NAMALWA (cell line): ENCODE measurements at regions not wholly inside any gene's neighbourhood (a gene's known extent, or its start where the extent isn't known, plus 50 kb on each side); places are given as distances from the start of the nearest gene placed in this dataset.
A peak's percentile ranks its signal among the peaks of the same experiment; 100 is the strongest.

ENCODE experiments used
- DNase-seq: peaks from one replicate; pipeline ENCODE4 v3.0.0-alpha.2; 2015; ENCODE audit warnings: low spot score

DNA sequence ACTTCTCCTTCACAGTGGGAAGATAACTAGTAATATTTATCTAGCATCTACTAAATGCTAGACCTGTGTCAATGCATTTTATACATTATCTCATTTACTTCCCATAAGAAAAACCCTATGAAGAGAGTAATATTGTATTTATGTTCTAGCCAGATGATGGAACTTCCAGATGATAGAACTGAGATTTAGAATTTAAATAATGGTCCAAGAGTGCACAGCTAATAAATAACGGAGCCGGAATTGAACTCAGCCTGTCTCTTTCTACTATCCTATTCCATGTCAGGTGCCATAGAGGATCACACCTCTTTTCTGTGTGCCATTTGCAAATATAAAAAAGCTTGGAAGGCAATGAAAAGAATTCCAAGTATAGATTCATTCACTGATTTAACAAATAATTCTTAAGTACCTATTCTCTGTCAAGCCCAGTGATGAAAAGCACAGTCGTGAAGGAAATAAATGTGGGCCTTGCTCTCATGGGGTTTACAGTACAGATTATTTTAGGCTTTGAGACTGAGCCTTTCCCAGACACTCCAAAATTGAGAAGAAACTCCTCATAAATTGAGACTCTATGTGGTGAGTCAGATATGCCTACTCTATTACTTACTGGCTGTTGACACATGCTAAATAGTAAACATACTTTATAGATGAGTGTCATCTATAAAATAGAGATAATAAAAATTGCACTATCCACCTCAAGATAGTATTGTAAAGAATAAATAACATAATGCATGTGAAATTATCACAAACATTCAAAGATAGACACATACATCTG lies 378.0 kb upstream of the PRMT6 start:
- DNase-seq = no peak

DNA sequence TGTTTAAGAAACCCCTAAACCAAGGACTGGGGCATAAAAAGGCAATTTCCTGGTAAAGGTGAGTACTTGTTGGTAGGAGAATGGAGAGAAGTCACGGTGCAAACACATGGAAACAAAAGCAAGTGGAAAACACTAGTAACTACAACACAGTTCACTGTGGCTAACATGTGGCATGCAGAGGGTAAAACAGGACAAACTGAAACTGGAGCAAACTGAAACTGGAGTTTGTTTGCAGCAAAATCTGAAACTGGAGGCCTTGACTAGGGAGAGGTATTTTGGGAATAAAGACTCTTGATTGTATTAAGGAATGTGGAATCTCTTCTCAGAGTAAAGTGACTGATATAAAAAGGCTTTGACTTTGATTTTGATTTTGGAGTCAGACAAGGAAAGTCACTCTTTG lies 376.3 kb upstream of the PRMT6 start:
- DNase-seq = no peak

DNA sequence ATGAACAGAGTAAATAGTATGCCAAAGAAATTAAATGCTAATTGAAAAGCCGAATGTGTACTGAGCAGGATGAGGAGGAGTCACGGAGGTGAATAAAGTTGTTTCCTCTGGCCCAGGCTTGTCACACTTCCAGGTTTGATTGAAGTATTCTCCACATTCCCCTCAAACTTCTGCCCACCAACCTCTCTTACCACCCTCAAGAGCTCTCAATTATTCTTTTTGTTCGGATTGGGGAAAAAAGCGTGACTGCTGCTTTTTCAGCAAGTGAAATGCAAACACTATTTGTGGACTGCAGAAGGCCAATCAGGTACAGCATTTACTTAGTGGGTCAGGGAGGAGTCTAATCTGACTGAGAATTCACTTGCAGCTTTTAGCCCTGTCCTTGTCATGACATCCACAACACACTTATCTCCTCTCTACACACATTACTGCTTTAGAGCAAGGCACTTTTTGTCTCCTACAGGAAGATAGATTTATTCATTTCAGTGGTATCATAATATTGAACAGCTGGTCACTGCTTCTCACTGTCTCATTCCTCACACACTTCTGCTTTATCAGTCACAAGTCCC lies 375.6 kb upstream of the PRMT6 start:
- no peak for DNase-seq

DNA sequence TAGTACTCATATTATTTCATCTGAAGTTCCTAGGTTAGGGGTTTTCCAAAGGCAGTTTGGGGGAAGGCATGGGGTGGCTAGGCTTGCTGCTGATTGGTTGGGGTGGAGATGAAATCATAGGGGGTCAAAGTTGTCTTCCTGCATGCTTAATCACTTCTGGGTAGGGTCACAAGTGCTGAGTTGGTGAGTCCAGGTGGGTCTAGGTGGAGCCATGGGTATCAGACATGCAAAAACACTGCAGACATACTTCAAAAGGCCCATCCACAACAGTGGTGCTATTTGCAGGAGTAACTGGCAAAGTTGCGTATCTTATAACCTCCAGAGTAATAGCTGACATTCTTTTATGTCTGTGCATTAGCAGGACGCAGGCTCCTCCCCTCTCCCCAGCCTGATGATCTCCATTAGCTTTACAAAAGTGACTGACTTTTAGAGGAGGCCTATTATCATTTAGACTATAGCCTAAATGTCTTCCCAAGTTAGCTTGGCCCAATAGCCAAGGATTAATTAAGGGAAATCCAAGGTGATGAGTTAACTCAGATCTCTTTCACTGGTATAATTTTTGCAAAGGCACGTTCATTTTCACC lies 374.4 kb upstream of the PRMT6 start:
- no peak for DNase-seq

DNA sequence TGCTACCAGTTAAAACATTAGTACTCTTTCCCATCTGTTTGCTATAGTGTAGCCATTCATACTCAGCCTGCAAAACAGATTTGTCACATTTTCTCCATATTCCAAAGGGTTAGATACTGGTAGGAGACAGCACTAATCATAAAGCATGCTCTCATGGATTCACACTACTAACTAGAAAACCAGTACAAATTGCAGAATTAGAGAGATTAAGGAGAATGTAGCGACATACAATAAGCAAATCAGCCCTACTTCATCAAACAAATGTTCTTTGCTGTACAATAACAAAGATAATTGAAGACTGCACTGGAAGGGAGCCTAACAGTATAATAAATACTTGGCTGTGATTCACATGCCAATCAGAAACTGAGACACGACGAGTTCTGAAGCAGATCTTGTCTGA lies 368.0 kb upstream of the PRMT6 start:
- no peak for DNase-seq

DNA sequence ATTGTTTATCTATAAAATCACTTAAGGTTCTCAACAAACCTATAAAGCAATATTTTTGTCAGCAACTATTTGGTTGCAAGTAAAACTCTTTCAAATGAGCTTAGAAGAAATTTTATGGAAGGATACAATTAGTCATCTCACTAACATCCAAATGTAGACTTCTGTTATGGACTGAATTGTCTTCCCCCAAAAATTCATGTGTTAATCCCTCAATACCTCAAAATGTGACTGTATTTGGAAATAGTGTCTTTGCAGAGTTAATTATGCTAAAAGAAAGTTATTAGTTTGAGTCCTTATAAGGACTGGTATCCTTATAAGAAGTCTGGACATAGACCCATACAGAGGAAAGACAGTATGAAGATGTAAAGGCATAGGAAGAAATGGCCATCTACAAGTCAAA lies 357.8 kb upstream of the PRMT6 start:
- no peak for DNase-seq

DNA sequence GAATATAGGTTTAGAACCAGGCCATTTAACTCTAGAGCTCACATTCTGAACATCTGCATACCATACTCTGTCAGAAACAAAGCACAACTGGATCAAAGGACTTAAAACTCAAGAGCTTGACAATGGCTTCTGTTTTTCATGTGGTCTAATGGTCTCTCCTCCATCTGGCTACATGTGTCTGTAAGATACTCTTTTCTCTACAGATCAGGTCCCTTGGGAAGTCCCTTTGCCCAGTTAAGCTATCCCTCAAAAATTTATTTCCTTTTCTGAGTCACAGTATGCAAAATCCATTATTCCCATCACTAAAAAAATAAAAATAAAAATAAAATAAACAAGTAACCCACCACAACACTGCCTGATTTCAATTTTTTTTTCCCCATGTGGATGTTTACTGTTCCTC lies 357.0 kb upstream of the PRMT6 start:
- no peak for DNase-seq

DNA sequence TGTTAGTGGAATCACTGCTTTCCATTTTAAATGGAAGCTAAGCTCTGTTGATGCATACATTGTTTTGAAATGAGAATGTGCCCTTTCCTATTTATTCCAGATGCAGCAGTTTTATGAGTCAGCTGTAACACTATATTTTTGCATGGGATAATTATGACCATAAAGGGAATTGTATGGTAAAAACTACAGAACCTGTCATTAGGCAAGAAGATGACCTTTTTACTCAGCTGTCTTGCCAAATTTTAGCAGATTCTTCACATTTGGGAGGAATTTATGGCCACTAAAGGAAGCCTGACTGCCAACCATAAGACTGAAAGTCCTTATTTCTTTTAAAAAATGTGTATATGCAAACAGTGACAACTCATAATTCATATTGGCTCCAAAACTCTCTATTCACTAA lies 356.3 kb upstream of the PRMT6 start:
- no peak for DNase-seq

DNA sequence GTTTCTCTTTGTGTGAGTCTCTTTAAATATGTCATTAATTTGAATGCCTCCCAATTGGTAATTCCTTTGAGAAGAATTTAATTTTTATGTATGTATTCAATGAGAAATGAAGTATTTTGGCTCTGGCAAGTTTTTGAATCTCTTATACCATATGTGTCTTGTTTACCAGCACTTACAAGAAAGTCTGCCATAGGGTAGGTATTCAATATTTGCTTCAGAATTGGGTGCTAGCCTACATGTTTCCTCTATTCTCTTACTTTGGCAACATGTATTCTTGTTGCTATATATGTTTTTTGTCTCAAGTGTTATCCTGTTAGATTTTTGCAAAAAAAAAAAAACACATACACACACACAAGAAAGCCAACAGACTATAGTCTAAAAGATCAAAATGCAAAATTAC lies 350.5 kb upstream of the PRMT6 start:
- no peak for DNase-seq

DNA sequence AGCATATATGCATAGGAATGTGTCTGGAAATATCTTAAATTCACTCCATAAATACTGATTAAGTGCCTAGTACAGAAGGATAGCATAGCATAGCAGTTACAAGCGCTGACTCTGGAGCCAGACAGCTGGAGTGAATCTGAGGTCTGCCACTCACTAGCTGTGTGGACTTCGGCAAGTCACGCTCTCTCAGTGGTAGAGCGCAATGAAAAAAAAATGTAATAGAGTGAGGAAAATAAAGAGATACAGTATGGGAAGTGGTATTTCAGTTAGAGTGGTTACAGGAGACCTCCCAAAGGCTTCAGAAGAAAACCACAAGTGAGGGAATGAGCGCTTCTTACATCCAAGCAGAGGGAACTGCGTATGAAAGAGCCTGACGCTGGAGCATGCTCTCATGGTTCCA lies 338.9 kb upstream of the PRMT6 start:
- no peak for DNase-seq

DNA sequence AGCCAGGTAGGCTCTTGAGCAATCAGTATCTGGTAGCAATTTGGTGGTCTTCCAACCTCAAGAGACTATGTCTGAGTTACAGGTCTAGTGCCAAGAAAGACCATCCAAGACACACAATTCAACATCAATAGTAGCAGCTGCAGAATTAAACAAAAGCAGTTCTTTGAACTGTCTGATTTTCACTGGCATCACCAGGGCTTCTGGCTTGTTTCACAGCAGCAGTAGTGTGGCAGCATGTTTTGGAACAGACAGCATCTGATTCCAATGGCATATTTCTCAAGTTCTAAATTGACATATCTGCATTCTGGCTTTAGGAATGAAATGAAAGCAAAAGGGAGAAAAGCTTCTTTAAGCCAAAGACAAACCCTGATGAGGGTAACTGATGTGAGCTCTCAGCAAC lies 334.7 kb upstream of the PRMT6 start:
- DNase-seq = no peak

DNA sequence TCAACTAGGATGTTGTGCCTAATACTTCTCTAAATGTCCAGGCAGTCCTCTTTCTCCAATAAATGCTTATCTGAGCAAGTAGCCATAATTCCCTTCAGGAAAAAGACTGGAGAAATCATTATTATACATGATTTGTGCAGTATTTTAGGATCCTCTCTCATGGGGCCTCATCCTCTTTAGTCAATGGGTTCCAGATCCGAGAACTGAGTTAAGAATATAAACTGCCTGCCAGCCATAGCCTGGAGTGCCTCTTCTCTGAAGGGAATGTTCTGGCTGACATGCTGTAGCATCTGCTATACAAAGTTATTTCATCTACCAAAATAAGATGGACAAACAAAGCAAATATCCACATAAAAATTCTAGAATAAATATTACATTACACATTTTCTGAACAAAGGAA lies 334.0 kb upstream of the PRMT6 start:
- DNase-seq = no peak

DNA sequence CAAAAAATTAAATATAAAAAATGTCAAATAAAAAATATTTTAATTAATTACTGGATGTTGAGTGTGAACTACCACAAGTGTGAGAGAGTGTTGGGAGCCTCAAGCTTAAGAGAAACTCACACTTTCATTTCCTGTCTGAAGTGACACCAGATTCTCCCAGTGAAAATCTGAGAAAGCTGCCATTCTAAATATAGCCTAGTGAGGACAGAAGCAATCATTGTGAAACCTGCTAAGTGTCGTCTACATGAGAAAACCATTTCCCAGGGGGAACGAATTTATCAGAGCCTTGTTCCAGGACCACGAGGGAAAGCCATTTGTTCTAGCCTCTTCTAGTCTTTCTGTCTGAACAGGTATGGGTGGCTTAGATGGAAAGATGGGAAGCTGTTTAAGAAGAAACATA lies 329.3 kb upstream of the PRMT6 start:
- DNase-seq = peak; percentile 14

DNA sequence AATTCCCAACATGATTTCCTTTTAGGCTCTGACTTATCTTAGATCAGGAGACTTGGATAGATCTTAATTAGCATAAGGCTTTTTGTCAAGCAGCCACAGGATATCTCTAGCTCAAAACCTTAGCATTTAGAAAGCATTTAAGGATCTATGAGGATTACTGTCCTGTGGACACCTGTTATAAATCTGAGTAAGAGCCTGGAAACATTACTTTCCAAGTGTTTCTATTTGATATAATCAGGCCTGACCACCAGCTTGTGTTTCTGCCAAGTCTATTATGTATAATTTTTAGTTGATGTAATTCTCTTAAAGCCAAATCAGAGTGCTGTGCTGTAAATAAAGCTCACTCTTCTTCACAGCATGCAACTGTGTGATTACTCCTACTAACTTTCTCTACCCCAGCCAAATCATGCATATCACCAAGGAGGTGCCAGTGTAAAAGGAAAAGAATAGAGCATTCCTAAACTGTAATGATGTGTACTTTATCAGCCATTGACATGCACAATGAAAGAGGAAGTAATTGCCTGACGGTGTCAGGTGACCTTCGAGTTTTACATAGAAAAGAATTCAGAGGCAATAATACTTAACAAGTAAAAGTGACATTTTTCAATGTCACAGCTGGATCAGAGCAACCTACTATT lies 309.9 kb upstream of the PRMT6 start:
- DNase-seq = peak; percentile 5

DNA sequence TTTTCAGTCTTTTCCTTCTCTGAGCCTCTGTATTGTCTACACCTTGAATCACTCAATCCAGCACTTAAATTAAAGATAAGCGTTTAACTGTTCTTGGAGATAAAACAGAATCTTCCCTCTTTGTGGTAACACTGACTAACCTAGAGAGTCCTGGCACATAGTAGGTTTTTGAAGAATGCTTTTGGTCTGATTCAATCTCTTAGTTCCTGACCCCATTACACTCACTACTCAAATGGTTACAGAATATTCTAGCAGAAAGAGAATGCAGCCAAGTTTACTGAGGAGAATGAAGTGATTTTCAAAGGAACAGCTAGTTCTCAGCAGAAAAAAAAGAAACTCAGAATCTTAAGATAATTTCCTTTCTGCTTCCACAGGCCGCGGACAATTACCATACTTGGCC lies 309.2 kb upstream of the PRMT6 start:
- DNase-seq = no peak

DNA sequence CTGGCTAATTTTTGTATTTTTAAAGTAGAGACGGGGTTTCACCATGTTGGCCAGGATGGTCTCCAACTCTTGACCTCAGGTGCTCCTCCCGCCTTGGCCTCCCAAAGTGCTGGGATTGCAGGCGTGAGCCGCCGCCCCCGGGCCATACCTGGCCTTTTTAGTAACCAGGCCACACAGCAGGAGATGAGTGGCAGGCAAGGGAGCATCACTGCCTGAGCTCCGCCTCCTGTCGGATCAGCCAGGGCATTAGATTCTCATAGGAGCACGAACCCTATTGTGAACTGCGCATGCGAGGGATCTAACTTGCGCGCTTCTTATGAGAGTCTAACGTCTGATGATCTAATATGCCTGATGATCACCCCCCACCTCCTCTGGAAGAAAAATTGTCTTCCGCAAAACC lies 308.7 kb upstream of the PRMT6 start:
- no peak for DNase-seq

DNA sequence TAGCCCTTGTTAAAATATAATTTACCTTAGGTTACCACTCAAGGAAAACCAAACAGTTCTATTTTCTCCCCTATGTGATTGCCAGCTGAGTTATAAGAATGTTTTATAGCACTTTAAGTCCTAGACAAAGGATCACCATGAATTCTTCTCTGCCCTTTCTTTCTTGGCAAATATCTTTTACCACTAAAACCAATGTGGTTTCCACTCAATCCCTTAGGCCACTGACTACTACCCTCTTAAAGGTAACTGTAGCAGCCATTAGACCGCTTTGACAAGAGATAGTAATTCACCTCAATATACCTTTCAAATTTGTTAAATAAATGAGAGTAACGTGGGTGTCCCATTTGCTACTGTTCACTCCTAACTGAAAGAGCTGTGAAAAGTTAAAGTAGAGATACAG lies 307.9 kb upstream of the PRMT6 start:
- DNase-seq = no peak

DNA sequence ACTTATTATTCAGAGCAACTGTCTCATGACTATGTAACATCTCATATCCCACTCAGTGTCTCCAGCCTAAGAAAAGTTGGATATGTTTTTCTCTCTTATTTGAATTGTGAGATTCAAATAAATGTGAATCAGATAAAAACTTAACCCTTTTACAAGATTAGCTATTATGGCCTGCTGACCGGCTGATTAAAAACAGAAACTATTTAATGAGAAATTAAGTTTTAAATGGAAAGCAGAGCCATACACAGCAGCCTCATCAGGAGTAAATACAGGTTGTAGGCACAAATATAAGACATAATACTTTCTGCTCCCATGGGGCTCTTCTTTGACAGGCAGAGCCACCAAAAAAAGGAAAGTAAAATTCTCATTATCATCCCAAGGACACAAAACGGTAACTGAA lies 307.0 kb upstream of the PRMT6 start:
- no peak for DNase-seq

DNA sequence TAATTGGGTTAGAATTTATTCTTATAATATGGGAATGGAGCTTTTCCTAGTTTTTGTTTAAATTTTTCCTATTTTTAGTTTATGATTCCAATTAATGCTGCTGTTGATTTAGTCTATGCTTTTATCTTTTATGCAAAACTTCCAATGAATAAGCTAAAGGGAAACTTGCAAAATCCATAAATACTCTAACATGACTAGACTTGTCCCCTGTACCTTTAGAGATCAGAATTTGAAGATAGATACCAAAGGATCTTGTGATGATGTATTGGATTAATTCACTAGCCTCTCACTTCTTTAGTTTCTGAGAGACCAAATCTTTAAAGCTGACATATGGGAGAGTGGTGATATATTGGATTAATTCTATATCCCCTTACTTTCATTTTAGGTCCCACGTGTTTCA lies 306.6 kb upstream of the PRMT6 start:
- no peak for DNase-seq

DNA sequence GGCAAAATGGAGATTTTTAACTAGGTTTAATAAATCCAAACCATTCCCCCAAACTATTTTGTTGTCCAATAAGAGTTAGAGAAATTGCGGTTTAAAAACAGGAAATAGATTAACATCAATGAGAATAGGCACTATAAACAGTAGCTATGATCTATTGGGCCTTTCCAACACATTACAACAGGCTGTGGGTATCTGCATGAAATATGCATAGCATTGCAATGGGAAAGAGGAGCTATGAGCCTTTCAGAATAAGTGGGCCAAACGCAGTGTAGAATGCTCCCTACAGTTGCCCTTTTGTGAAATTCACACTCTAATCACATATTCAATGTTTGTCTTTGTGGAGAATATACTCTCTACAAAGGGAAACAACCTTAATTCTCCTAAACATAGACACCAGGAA lies 305.5 kb upstream of the PRMT6 start:
- no peak for DNase-seq

DNA sequence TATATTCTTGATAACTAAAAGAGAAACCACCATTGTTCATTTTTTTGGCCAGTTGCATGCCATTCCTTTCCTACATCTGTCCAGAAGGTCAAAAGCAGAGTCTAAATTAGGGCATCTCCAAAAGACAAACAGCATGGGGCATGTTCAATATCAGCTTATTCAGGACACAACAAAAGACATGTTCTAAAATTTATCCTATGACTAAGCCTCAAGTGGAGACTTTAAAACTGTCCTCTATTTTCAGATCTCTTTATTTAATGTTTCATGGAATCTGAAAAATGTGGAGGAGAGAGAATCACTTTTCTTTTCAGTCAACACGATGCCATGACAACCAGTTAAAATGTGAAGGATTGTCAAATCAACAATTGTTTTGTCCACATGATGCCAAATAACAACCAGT lies 303.4 kb upstream of the PRMT6 start:
- no peak for DNase-seq

DNA sequence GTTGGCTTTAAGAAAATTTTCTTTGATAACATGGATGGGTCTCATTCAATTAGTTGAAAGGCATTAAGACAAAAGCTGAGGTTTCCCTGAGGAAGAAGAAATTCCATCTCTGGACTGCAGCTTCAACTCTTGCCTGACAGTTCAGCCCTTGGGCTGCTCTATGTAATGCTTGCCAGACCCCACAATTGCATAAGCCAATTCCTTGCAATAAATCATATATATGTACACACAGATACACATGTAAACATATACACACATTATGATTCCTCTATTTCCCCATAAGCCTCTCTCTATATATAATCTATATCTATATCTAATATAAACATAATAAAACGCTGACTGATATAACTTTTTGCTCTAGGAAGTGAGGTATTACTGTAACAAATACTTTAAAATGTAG lies 301.5 kb upstream of the PRMT6 start:
- DNase-seq = no peak

DNA sequence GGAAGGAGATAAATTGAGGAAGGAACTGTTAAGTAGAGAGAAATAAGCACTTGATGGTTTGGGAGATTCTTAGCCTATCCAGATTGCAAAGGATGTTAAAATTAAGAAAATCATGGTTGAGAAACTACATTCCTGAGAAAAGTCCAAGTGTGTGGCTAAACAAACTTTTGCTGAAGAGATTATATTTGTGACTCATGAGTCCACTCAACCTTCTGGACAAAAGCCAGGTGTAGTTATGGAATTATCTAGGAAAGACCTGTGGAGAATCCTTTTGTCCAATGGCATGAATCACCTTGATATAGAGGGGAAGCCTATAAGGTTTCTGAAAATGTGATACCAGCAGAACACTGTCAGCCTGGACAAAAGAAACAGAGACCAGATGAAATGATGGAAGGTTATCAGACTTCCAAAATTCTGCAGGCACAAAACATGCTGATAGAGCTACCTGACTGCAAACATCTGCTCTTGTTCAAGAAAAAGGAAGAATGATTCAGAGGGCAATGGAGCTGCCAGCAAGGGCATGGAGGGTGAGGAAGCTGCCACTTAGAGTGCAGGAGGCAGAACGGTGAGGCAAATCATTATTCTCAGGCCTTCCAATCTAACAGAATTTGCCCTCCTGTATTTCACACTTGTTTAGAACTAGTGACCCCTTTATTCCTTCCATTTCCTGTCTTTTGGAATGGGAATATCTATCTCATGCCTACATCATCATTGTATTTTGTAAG lies 300.6 kb upstream of the PRMT6 start:
- no peak for DNase-seq
